Choroid plexus epithelial cell (primary cell): ENCODE measurements at regions not wholly inside any gene's neighbourhood (a gene's known extent, or its start where the extent isn't known, plus 50 kb on each side); places are given as distances from the start of the nearest gene placed in this dataset.

Experiments
- DNase-seq: peaks from one replicate; pipeline ENCODE4 v3.0.0-alpha.2; 2010; ENCODE audit warnings: low read depth
- H3K4me3 ChIP-seq: 2 replicates; pipeline ENCODE4 v1.5.1; 2011; ENCODE audit warnings: low read depth, mild to moderate bottlenecking, control low read depth, low read length, moderate library complexity
- TF ChIP-seq, protein P1 (sequence below): conservative IDR thresholded peaks from 2 replicates; pipeline ENCODE4 v1.5.1; 2011; ENCODE audit warnings: low read depth, mild to moderate bottlenecking, control low read depth, inconsistent platforms, low read length, moderate library complexity

DNA sequence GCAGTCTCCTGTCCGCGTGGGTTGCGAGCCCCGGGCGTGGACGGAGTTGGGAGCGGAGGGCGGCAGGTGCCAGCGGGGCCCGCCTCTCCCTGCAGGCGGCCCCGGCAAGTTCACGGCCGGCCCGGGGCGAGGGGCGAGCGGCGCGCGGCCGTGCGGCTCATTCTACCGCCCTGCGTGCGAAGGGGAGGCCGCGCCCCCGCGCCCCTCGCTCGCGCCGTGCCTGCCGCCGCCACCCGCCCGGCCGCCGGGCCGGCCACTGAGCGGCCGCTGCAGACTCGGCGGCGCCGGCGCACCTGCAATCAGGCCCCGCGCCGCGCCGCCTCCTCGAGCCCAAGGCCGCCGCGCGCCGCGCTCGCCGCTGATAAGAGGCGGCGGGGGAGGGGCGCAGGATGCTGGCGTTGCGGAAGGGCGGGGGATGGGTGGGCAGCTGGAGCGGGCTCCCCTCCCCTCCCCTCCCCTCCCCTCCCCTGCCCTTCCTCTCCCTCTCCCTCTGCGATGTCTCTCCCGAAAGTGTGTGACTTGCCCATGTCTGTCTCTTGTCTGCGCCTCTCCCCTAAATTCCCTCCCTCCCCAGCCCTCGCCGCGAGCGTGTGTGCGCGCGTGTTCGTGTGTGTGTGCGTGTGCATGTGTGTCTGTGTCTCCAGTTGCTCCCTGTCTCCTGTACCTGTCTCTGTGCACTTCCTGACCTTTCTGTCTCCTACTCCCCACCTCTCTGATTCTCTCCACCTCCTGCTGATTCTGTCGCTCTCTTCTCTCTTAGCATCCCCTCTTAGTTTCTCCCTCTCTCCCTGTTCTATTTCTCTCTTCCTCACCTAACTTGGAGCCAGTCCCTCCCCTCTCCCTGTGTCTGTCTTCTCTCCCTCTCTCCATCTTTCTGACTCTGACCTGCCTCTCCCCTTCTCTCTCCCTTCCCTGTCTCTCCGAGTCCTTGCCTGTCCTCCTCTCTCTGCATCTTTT lies 768.1 kb upstream of the TBX3 start:
- DNase-seq = no peak
- H3K4me3 ChIP-seq = peak overlapping the region; percentile 34
- TF ChIP-seq, protein P1, sequence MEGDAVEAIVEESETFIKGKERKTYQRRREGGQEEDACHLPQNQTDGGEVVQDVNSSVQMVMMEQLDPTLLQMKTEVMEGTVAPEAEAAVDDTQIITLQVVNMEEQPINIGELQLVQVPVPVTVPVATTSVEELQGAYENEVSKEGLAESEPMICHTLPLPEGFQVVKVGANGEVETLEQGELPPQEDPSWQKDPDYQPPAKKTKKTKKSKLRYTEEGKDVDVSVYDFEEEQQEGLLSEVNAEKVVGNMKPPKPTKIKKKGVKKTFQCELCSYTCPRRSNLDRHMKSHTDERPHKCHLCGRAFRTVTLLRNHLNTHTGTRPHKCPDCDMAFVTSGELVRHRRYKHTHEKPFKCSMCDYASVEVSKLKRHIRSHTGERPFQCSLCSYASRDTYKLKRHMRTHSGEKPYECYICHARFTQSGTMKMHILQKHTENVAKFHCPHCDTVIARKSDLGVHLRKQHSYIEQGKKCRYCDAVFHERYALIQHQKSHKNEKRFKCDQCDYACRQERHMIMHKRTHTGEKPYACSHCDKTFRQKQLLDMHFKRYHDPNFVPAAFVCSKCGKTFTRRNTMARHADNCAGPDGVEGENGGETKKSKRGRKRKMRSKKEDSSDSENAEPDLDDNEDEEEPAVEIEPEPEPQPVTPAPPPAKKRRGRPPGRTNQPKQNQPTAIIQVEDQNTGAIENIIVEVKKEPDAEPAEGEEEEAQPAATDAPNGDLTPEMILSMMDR = no peak

DNA sequence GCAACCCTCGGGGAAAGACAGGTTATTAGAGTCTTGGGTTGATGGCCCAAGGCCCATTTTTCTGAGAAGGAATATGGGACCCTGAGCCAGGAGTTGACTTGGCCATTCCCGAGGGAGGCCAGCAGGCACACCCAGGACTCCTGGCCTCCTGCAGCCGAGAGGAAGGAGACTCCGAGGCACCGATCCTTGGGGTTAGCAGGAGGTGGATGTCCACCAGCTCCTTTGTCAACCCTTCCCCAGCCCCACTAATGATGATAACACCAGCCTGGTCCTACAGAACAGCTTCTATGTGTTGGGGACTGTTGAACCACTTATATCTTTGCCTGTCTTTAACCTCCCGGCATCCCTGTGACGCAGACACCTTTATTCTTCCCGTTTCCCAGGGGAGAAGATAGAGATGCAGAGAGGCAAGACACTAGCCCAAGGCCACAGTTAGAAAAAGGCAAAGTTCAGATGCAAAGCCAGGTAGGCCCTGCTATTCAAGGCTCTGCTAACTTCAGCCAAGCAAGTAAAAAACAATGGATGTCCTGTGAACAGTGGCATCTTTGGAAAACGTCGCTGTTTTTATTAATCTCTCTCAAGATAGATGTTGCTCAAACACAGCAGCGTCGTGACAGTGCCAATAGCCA lies 767.3 kb upstream of the TBX3 start:
- TF ChIP-seq, protein P1 = no peak
- DNase-seq = no peak
- peak overlapping the region; percentile 32 for H3K4me3 ChIP-seq

DNA sequence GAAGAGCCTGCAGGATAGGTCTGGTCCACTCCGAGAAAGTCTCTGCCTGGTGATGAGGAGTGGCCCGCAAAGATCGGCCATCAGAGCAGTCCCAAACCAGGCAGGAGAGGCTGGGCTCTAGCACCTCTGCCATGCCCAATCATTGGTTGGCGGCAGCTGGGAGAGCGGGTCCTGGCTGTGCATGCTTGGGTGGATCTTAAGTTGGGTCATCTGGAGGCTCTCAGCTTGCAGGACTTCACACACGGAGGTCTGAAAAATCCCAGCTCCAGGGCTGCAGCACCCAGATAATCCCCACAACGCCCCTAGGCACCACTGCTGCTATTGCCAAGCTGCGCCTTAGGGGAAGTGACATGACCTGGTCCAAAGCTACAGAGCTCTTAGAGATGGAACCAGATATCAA lies 766.7 kb upstream of the TBX3 start:
- H3K4me3 ChIP-seq = no peak overlapping the region
- no peak for DNase-seq
- TF ChIP-seq, protein P1 = no peak

DNA sequence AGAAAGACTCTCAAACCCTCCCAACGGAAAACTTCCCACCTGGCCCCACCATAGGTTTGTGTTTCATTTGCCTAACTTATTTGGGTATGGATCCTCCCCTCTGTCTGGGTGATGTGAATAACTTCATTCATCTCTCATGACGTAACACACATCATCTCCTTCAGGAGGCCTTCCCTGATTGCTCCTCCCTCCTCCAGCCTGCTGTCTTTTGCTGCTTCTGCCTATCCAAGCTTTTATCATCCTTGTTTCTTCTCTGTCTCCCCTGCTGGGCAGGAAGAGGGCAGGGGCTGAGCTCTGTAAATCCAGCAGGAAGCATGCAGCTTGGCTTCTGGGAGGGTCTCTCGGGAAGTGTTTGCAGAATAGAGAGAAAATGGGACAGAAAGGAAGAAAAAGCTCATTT lies 766.0 kb upstream of the TBX3 start:
- TF ChIP-seq, protein P1 = no peak
- no peak overlapping the region for H3K4me3 ChIP-seq
- DNase-seq = no peak

DNA sequence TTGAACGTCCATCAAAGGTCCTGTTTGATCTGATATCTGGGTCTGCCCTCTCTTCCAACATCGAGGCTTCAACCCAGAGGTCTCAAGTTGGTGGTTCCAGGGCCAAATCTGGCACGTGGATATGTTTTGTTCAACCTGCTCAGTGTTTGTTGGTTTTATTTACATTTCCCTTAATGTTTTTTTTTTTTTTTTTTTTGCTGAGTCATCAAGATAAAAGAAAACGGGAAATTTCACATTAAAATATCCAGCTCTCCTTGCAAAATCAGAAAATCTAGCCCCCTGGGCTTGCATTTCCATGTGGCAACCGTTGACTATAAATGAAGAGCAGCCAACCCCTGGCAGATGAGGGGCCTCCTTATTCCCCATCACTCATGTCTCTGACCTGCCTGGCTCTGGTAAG lies 765.6 kb upstream of the TBX3 start:
- TF ChIP-seq, protein P1 = no peak
- no peak for DNase-seq
- no peak overlapping the region for H3K4me3 ChIP-seq

DNA sequence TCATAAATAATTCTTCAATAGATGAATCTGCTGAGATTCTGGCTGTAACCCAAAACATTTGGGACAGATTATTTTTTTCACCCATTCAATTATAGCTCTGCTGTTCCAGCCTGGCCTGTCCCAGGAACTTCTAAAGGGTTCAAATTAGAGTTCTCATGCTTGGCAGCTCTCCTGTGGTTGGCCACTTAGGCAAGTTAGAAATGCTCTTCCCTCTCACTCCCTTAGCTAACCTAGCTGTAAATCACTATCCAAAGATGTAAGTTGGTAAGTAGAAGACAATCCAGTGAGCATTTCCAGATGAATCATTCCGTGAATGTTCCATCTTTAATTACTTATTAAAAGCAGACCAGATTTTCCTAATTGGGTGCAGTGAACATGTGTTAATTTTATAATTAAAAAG lies 760.4 kb upstream of the TBX3 start:
- DNase-seq = no peak
- H3K4me3 ChIP-seq = no peak overlapping the region
- TF ChIP-seq, protein P1 = no peak
